Neutrophil (primary cell): ENCODE measurements at regions not wholly inside any gene's neighbourhood (a gene's known extent, or its start where the extent isn't known, plus 50 kb on each side); places are given as distances from the start of the nearest gene placed in this dataset.

Source experiments
- H3K27ac ChIP-seq: fragments of 200-600 bp; sonication (generic); 2 replicates; pipeline ENCODE4 v1.5.1; 2016; ENCODE audit warnings: mild to moderate bottlenecking, moderate library complexity
- H3K27me3 ChIP-seq: fragments of 200-600 bp; sonication (generic); 2 replicates; pipeline ENCODE4 v1.6.0; 2016; ENCODE audit warnings: mild to moderate bottlenecking
- H3K36me3 ChIP-seq: fragments of 200-600 bp; sonication (generic); 2 replicates; pipeline ENCODE4 v1.5.1; 2017
- H3K4me1 ChIP-seq, 2 experiments: fragments of 200-600 bp in 1 of 2; sonication (generic) in 1 of 2; 1 replicate in 1 of 2; 2 replicates in 1 of 2; pipeline versions ENCODE4 v1.5.1 to v1.6.1; 2013 to 2016; ENCODE audit warnings: low read depth in 1 of 2, low read length in 1 of 2, mild to moderate bottlenecking in 1 of 2, moderate library complexity in 1 of 2; ENCODE audit not compliant: control insufficient read depth in 1 of 2, insufficient read depth in 1 of 2
- H3K4me3 ChIP-seq, 2 experiments: fragments of 200-600 bp in 1 of 2; sonication (generic) in 1 of 2; 1 replicate in 1 of 2; 2 replicates in 1 of 2; pipeline ENCODE4 v1.5.1; 2013 to 2016; ENCODE audit warnings: low read depth in 1 of 2, low read length in 1 of 2, mild to moderate bottlenecking in 1 of 2, moderate library complexity in 1 of 2
- H3K9me3 ChIP-seq: fragments of 200-600 bp; sonication (generic); 2 replicates; pipeline ENCODE4 v1.5.1; 2016
- CTCF ChIP-seq: fragments of 200-600 bp; sonication (generic); IDR thresholded peaks from 2 replicates; pipeline ENCODE4 v1.5.1; 2016; ENCODE audit warnings: antibody characterized with exemption

- TF ChIP-seq CTCF: no peak
- H3K4me1 ChIP-seq: no peaks in the 10 kb centered on the region
- H3K4me3 ChIP-seq: no peak overlapping the region
- H3K9me3 ChIP-seq: no peaks in the 10 kb centered on the region
- H3K27me3 ChIP-seq: no peaks in the 10 kb centered on the region
- H3K36me3 ChIP-seq: no peaks in the 10 kb centered on the region
- no peak overlapping the region for H3K27ac ChIP-seq
Observed at GRCh38 chr4:58111818-58112217, 1001.6 kb upstream of the IGFBP7 start.

- no peak overlapping the region for H3K4me3 ChIP-seq
- no peaks in the 10 kb centered on the region for H3K27me3 ChIP-seq
- TF ChIP-seq CTCF: no peak
Observed at GRCh38 chr4:58093352-58093751, 983.2 kb upstream of the IGFBP7 start.

GRCh38 chr4:58090539-58090938 lies 980.4 kb upstream of the IGFBP7 start:
- no peak for TF ChIP-seq CTCF
- H3K36me3 ChIP-seq: no peaks in the 10 kb centered on the region

More at GRCh38 chr4:58093352-58093751, 983.2 kb upstream of the IGFBP7 start:
- no peaks in the 10 kb centered on the region for H3K4me1 ChIP-seq
- no peaks in the 10 kb centered on the region for H3K36me3 ChIP-seq
- no peaks in the 10 kb centered on the region for H3K9me3 ChIP-seq
- H3K27ac ChIP-seq: no peak overlapping the region

GRCh38 chr4:58081356-58081755 lies 971.2 kb upstream of the IGFBP7 start:
- TF ChIP-seq CTCF: no peak
- Histone ChIP-seq H3K4me1 (no peaks in the 10 kb centered on the region), H3K9me3 (no peaks in the 10 kb centered on the region), H3K27me3 (no peaks in the 10 kb centered on the region), H3K4me3 (no peak overlapping the region), H3K36me3 (no peaks in the 10 kb centered on the region), H3K27ac (no peak overlapping the region)

More at GRCh38 chr4:58090539-58090938, 980.4 kb upstream of the IGFBP7 start:
- Histone ChIP-seq H3K27ac (no peak overlapping the region), H3K9me3 (no peaks in the 10 kb centered on the region), H3K4me1 (no peaks in the 10 kb centered on the region), H3K27me3 (no peaks in the 10 kb centered on the region), H3K4me3 (no peak overlapping the region)

- no peaks in the 10 kb centered on the region for H3K9me3 ChIP-seq
- no peak for TF ChIP-seq CTCF
- H3K36me3 ChIP-seq: no peaks in the 10 kb centered on the region
- H3K4me1 ChIP-seq: no peaks in the 10 kb centered on the region
- no peak overlapping the region for H3K4me3 ChIP-seq
- no peaks in the 10 kb centered on the region for H3K27me3 ChIP-seq
- no peak overlapping the region for H3K27ac ChIP-seq
Observed at GRCh38 chr4:58075724-58076123, 965.5 kb upstream of the IGFBP7 start.

- no peak for TF ChIP-seq CTCF
- no peak overlapping the region for H3K4me3 ChIP-seq
- H3K4me1 ChIP-seq: no peaks in the 10 kb centered on the region
- H3K27me3 ChIP-seq: no peaks in the 10 kb centered on the region
- H3K36me3 ChIP-seq: no peaks in the 10 kb centered on the region
- no peak overlapping the region for H3K27ac ChIP-seq
- no peaks in the 10 kb centered on the region for H3K9me3 ChIP-seq
Observed at GRCh38 chr4:58074382-58074781, 964.2 kb upstream of the IGFBP7 start.
